K562 (cell line): ENCODE measurements at regions not wholly inside any gene's neighbourhood (a gene's known extent, or its start where the extent isn't known, plus 50 kb on each side); places are given as distances from the start of the nearest gene placed in this dataset.

ENCODE experiments used
- ATAC-seq: fragments of 200-7000 bp; cut with Tn5 transposase; 3 replicates; pipeline ENCODE4 v1.9.1; 2020; ENCODE audit warnings: moderate library complexity
- BruUV-seq: library from RNA; stranded (reverse); fragments of 400-500 nt; replicated peaks from 2 replicates; lab custom pipeline; 2021; lab: Mats Ljungman, UMichigan
- CTCF ChIA-PET: fragments of 300-600 bp; formaldehyde crosslinking; extraction: SDS; loops from one replicate; lab custom pipeline; 2021; ENCODE audit warnings: low intra/inter-chr PET ratio; lab: Yijun Ruan, JAX
- POLR2A ChIA-PET: fragments of 300-600, 350-650 bp; sonication (Branson Sonifier 250); formaldehyde crosslinking; extraction: SDS; loops from one replicate; lab custom pipeline; 2021; ENCODE audit warnings: antibody characterized with exemption, inconsistent platforms; lab: Yijun Ruan, JAX
- DNase-seq, 4 experiments: peaks; one replicate each; pipeline versions ENCODE4 v3.0.0 to v3.0.0-alpha.2; 2011 to 2018; ENCODE audit warnings: low spot score in 3 of 4, mixed read lengths in 3 of 4; ENCODE audit errors: extremely low read depth in 1 of 4
- FAIRE-seq: peaks from 2 replicates; lab custom pipeline; 2011; peaks lifted over from hg19 to GRCh38; lab: Jason Lieb, UNC
- H2AFZ ChIP-seq: 2 replicates; pipeline ENCODE4 v1.6.0; 2011; ENCODE audit warnings: low read depth, low read length, control low read depth, inconsistent platforms
- H3K27ac ChIP-seq: fragments of 200-600 bp; 3 replicates; pipeline ENCODE4 v1.8.0; 2011; ENCODE audit warnings: low read depth, mild to moderate bottlenecking, control low read depth, inconsistent platforms, low read length, moderate library complexity, mixed read lengths; ENCODE audit errors: extremely low read depth
- H3K27me3 ChIP-seq, 2 experiments: fragments of 300-600 bp in 1 of 2; 2 replicates in 1 of 2; 3 replicates in 1 of 2; pipeline versions ENCODE4 v1.6.0 to v1.8.0; 2011; ENCODE audit warnings: inconsistent platforms in 2 of 2, low read length in 2 of 2, mild to moderate bottlenecking in 1 of 2, mixed read lengths in 1 of 2, moderate library complexity in 1 of 2; ENCODE audit not compliant: control insufficient read depth in 2 of 2, insufficient read depth in 2 of 2
- H3K36me3 ChIP-seq: fragments of 300-600 bp; 3 replicates; pipeline ENCODE4 v1.8.0; 2011; ENCODE audit warnings: mild to moderate bottlenecking, low read length, inconsistent platforms; ENCODE audit not compliant: control insufficient read depth, insufficient read depth
- H3K4me1 ChIP-seq, 2 experiments: fragments of 200-600 bp in 1 of 2; replicated peaks in 1 of 2; 2 replicates in 1 of 2; 3 replicates in 1 of 2; pipeline versions ENCODE4 v1.5.1 to v1.8.0; 2011; ENCODE audit warnings: inconsistent platforms in 2 of 2, low read length in 2 of 2, mild to moderate bottlenecking in 1 of 2, mixed read lengths in 1 of 2, moderate library complexity in 1 of 2; ENCODE audit not compliant: control insufficient read depth in 2 of 2, insufficient read depth in 2 of 2
- H3K4me2 ChIP-seq: 2 replicates; pipeline ENCODE4 v1.6.1; 2011; ENCODE audit warnings: low read length, control low read depth, inconsistent platforms, mixed read lengths; ENCODE audit not compliant: insufficient read depth
- H3K4me3 ChIP-seq: fragments of 200-600 bp; sonication (generic), shearing (Covaris generic); 2 replicates; pipeline ENCODE4 v1.5.1; 2016; ENCODE audit warnings: control low read depth, inconsistent platforms
- H3K79me2 ChIP-seq: fragments of 200-600 bp; 3 replicates; pipeline ENCODE4 v1.8.0; 2011; ENCODE audit warnings: low read length, inconsistent platforms; ENCODE audit not compliant: control insufficient read depth, insufficient read depth
- H3K9ac ChIP-seq, 2 experiments: 2 replicates each; pipeline versions ENCODE4 v1.6.0 to v1.6.1; 2011; ENCODE audit warnings: low read depth in 2 of 2, low read length in 2 of 2, control low read depth in 1 of 2, inconsistent platforms in 1 of 2, mild to moderate bottlenecking in 1 of 2, mixed read lengths in 1 of 2; ENCODE audit not compliant: insufficient read depth in 1 of 2
- H3K9me1 ChIP-seq: one replicate; pipeline ENCODE4 v1.6.0; 2011; ENCODE audit warnings: inconsistent platforms, mild to moderate bottlenecking, low read length, moderate library complexity; ENCODE audit not compliant: control insufficient read depth, insufficient read depth
- H3K9me3 ChIP-seq: replicated peaks from 2 replicates; pipeline ENCODE4 v1.5.1; 2011; ENCODE audit warnings: low read depth, low read length, inconsistent platforms; ENCODE audit not compliant: control insufficient read depth, insufficient read depth
- H4K20me1 ChIP-seq: replicated peaks from 2 replicates; pipeline ENCODE4 v1.6.1; 2011; ENCODE audit warnings: low read length, inconsistent platforms, mixed read lengths; ENCODE audit not compliant: control insufficient read depth, insufficient read depth
- LARP7 ChIP-seq: fragments of 450-650 bp; IDR thresholded peaks from 2 replicates; pipeline ENCODE4 v1.6.1; 2016
- MAX ChIP-seq: sonication (generic); formaldehyde crosslinking; IDR thresholded peaks from 2 replicates; pipeline ENCODE4 v1.9.0; 2022; ENCODE audit warnings: mild to moderate bottlenecking, missing genetic modification reagents
- SIX5 ChIP-seq, 2 experiments: IDR thresholded peaks; 2 replicates each; pipeline ENCODE4 v1.6.1; 2011; ENCODE audit warnings: low read length in 2 of 2, borderline replicate concordance in 1 of 2, low read depth in 1 of 2, mild to moderate bottlenecking in 1 of 2, moderate library complexity in 1 of 2; ENCODE audit not compliant: insufficient read depth in 1 of 2
- SRSF9 ChIP-seq: fragments of 200-400 bp; formaldehyde crosslinking; IDR thresholded peaks from 2 replicates; pipeline ENCODE4 v1.6.1; 2017; ENCODE audit warnings: low read depth, low read length, borderline replicate concordance
- ZBTB17 ChIP-seq: fragments of 450-650 bp; formaldehyde crosslinking; IDR thresholded peaks from 2 replicates; pipeline ENCODE4 v1.4.0; 2020; ENCODE audit warnings: mild to moderate bottlenecking
- WGBS: fragments of 100-300 bp; shearing (Covaris generic); methylation state at CpG from one replicate; pipeline ENCODE4 v1.1.6; 2016; ENCODE audit warnings: low coverage, mixed read lengths; ENCODE audit not compliant: insufficient coverage; ENCODE audit errors: missing lambda C conversion rate; 5-methylcytosine and 5-hydroxymethylcytosine counted together
- in situ Hi-C: fragments of 300-500 bp; cut with MboI; formaldehyde crosslinking; loops from 4 replicates; pipeline ENCODE4 v1.15.0; 2018; ENCODE audit warnings: inconsistent platforms, mixed read lengths
- intact Hi-C: fragments of 100-400 bp; cut with micrococcal nuclease; formaldehyde crosslinking; loops from 2 replicates; pipeline ENCODE4 v1.14.2; 2022

- no peak for TF ChIP-seq MAX (CRISPR knock-in tag)
- TF ChIP-seq, all 486 proteins: peak for 0
These were observed 242.8 kb upstream of the DOK6 start (continued) for GRCh38 chr18:69157906-69158305.

- no TSS peak for BruUV-seq
These were observed 241.7 kb upstream of the DOK6 start for GRCh38 chr18:69158944-69159343.

GRCh38 chr18:69161383-69162028 lies 239.2 kb upstream of the DOK6 start:
- TF ChIP-seq ZBTB17 (CRISPR knock-in tag): no peak
- CTCF ChIA-PET: no interaction called here
- H3K36me3 ChIP-seq: no peaks in the 10 kb centered on the region
- ATAC-seq (no peak), DNase-seq (peak in 1 of 4 experiments; percentile 0), FAIRE-seq (no peak)
- H3K9me3 ChIP-seq: no peaks in the 10 kb centered on the region; the same call in 1 of the 2 replicates
- H3K27ac ChIP-seq: no peak overlapping the region
- no peak overlapping the region for H3K4me3 ChIP-seq
- in situ Hi-C loops (no loop called here), intact Hi-C loops (no loop called here)
- no peaks in the 10 kb centered on the region for H3K79me2 ChIP-seq
- under 1% methylated on average over 9 of the region's 9 CpGs for WGBS
- no peaks in the 10 kb centered on the region for H3K4me1 ChIP-seq
- no peak overlapping the region for H2AFZ ChIP-seq
- H3K27me3 ChIP-seq: no peaks in the 10 kb centered on the region
- POLR2A ChIA-PET: no interaction called here
- BruUV-seq: no TSS peak
- H3K9ac ChIP-seq: no peak overlapping the region
- no peaks in the 10 kb centered on the region for H4K20me1 ChIP-seq
- no peaks in the 10 kb centered on the region for H3K9me1 ChIP-seq
- H3K4me2 ChIP-seq: no peak overlapping the region

More at GRCh38 chr18:69158944-69159343, 241.7 kb upstream of the DOK6 start:
- Histone ChIP-seq H3K4me2 (no peak overlapping the region), H3K9me1 (no peaks in the 10 kb centered on the region), H3K9ac (no peak overlapping the region), H2AFZ (no peak overlapping the region), H3K9me3 (no peaks in the 10 kb centered on the region; the same call in 1 of the 2 replicates), H3K36me3 (no peaks in the 10 kb centered on the region), H4K20me1 (no peaks in the 10 kb centered on the region), H3K79me2 (no peaks in the 10 kb centered on the region), H3K4me3 (no peak overlapping the region), H3K27ac (no peak overlapping the region), H3K4me1 (no peaks in the 10 kb centered on the region), H3K27me3 (no peaks in the 10 kb centered on the region)
- ATAC-seq (no peak), FAIRE-seq (no peak), DNase-seq (no peak)
- ChIA-PET POLR2A (no interaction called here), CTCF (no interaction called here)
- 3% methylated on average over 5 of the region's 6 CpGs for WGBS
- intact Hi-C loops (no loop called here), in situ Hi-C loops (no loop called here)
- no peak for TF ChIP-seq SRSF9
- TF ChIP-seq LARP7: no peak
- no peak for TF ChIP-seq SIX5 (IDR thresholded peaks at IDR 0.05; ENCODE audit: borderline replicate concordance in 1 of 2, insufficient read depth in 1 of 2, low read depth in 1 of 2, low read length in 2 of 2)
